Mammary epithelial cell (primary cell): ENCODE measurements at regions not wholly inside any gene's neighbourhood (a gene's known extent, or its start where the extent isn't known, plus 50 kb on each side); places are given as distances from the start of the nearest gene placed in this dataset.

Experiments
- CTCF ChIP-seq, 2 donors: IDR thresholded peaks in 1 of 2; conservative IDR thresholded peaks in 1 of 2; 2 replicates each; pipeline ENCODE4 v1.5.1; 2011 to 2012; ENCODE audit warnings: inconsistent platforms in 2 of 2, low read length in 2 of 2, mild to moderate bottlenecking in 2 of 2, control low read depth in 1 of 2, low read depth in 1 of 2; ENCODE audit not compliant: insufficient read depth in 1 of 2; ENCODE audit errors: extremely low read depth in 1 of 2
- EZH2 ChIP-seq: IDR thresholded peaks from 2 replicates; pipeline ENCODE4 v1.6.1; 2012; ENCODE audit warnings: low read length, inconsistent platforms, borderline replicate concordance

GRCh38 chr7:21044913-21045568 is 258.4 kb upstream of the SP8 start:
- no peak for TF ChIP-seq CTCF (conservative IDR thresholded peaks at IDR 0.05 in 1 of 2, IDR thresholded peaks at IDR 0.05 in 1 of 2; ENCODE audit: extremely low read depth in 1 of 2, insufficient read depth in 1 of 2, low read depth in 1 of 2, low read length in 2 of 2)
- TF ChIP-seq EZH2 = no peak
